ENCODE measurements at regions not wholly inside any gene's neighbourhood (a gene's known extent, or its start where the extent isn't known, plus 50 kb on each side); places are given as distances from the start of the nearest gene placed in this dataset.

- intact Hi-C loops (cut with DNase I): no loop called here
- H3K36me3 ChIP-seq (ENCODE audit: control insufficient read depth in 2 of 3, insufficient read depth in 3 of 3, low read length in 3 of 3): no peaks in the 10 kb centered on the region
- FAIRE-seq: no peak
- H3K9ac ChIP-seq (ENCODE audit: low read length in 3 of 3): no peak overlapping the region
- H3K9me3 ChIP-seq (ENCODE audit: control insufficient read depth in 2 of 3, insufficient read depth in 1 of 3, low read length in 3 of 3): no peaks in the 10 kb centered on the region
- no peaks in the 10 kb centered on the region for H3K27me3 ChIP-seq (ENCODE audit: control insufficient read depth, insufficient read depth, low read length)
- H3K27ac ChIP-seq (ENCODE audit: low read depth in 2 of 2, low read length in 2 of 2): no peak overlapping the region
- H3K4me3 ChIP-seq (ENCODE audit: low read length in 3 of 3): no peak overlapping the region
- TF ChIP-seq CTCF (IDR thresholded peaks at IDR 0.05; ENCODE audit: borderline replicate concordance, extremely low read depth, insufficient read depth): no peak
- no peak for DNase-seq
- no peaks in the 10 kb centered on the region for H3K4me1 ChIP-seq (ENCODE audit: control insufficient read depth in 2 of 3, insufficient read depth in 2 of 3, low read depth in 1 of 3, low read length in 3 of 3)
Observed at GRCh38 chr2:56687169-56687568, 503.4 kb downstream of the CCDC85A start.

DNA sequence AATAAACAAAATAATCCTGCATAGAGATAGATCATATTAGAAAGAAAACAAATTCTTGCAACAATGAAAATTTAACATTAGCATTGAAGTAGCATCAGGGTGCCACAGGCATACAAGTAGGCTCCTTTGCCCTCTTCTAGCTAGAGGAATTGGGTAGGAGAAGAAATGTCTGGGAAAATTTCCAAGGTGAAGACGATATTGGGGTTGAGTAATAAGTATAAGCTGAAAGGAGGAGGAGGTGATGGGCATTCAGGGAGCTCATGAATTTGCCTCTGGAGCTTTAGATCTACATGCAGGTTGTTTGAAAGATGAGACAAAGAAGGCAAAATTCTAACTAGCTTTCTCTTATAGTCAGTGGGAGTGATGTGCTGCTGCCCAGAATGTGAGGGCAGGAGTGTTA lies 504.9 kb downstream of the CCDC85A start:
- Histone ChIP-seq H3K27ac (ENCODE audit: low read depth in 2 of 2, low read length in 2 of 2) (no peak overlapping the region), H3K9me3 (ENCODE audit: control insufficient read depth in 2 of 3, insufficient read depth in 1 of 3, low read length in 3 of 3) (no peaks in the 10 kb centered on the region), H3K4me1 (ENCODE audit: control insufficient read depth in 2 of 3, insufficient read depth in 2 of 3, low read depth in 1 of 3, low read length in 3 of 3) (no peaks in the 10 kb centered on the region), H3K9ac (ENCODE audit: low read length in 3 of 3) (no peak overlapping the region), H3K36me3 (ENCODE audit: control insufficient read depth in 2 of 3, insufficient read depth in 3 of 3, low read length in 3 of 3) (no peaks in the 10 kb centered on the region), H3K4me3 (ENCODE audit: low read length in 3 of 3) (no peak overlapping the region), H3K27me3 (ENCODE audit: control insufficient read depth, insufficient read depth, low read length) (no peaks in the 10 kb centered on the region)
- FAIRE-seq (no peak), DNase-seq (no peak)
- intact Hi-C loops (cut with DNase I): no loop called here
- TF ChIP-seq CTCF (IDR thresholded peaks at IDR 0.05; ENCODE audit: borderline replicate concordance, extremely low read depth, insufficient read depth): no peak

DNA sequence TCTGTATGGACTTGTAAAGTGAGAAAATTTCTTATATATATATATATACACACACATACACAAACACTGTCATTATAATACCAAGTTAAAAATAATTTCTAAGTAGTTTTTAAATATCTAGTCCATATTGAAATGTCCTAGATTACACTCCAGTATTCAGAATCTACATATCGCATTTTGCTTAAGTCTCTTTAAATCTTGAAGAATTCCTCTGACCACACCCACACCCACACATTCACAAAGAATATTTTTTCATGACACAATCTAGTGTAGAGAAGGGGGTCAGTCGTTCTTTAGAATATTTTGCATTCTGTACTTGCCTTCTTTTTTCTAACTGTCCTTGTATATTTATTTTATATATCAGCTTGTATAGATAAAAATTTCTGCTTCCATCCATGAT lies 509.7 kb downstream of the CCDC85A start:
- Histone ChIP-seq H3K27me3 (ENCODE audit: control insufficient read depth, insufficient read depth, low read length) (no peaks in the 10 kb centered on the region), H3K4me1 (ENCODE audit: control insufficient read depth in 2 of 3, insufficient read depth in 2 of 3, low read depth in 1 of 3, low read length in 3 of 3) (no peaks in the 10 kb centered on the region), H3K36me3 (ENCODE audit: control insufficient read depth in 2 of 3, insufficient read depth in 3 of 3, low read length in 3 of 3) (no peaks in the 10 kb centered on the region), H3K4me3 (ENCODE audit: low read length in 3 of 3) (no peak overlapping the region), H3K9me3 (ENCODE audit: control insufficient read depth in 2 of 3, insufficient read depth in 1 of 3, low read length in 3 of 3) (no peaks in the 10 kb centered on the region), H3K9ac (ENCODE audit: low read length in 3 of 3) (no peak overlapping the region), H3K27ac (ENCODE audit: low read depth in 2 of 2, low read length in 2 of 2) (no peak overlapping the region)
- TF ChIP-seq CTCF (IDR thresholded peaks at IDR 0.05; ENCODE audit: borderline replicate concordance, extremely low read depth, insufficient read depth): no peak
- DNase-seq: no peak
- intact Hi-C loops (cut with DNase I): no loop called here
- no peak for FAIRE-seq

DNA sequence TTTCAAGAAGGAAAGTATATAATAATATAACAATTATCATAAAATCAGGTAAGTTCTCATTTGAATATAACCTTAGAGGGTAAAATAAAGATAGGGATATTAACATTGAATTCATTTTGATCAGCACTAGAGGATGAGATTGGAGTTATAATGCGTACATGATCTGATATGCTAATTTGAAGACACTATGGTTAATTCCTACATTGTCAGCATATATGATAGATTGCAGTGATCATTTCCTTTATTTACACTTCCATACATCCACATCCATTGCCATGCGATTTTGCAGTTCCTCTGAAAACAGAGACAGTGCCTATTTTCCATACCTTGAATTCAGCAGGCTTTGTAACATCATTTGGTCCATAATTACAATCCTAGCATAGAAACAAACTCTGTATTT lies 519.2 kb downstream of the CCDC85A start:
- Histone ChIP-seq H3K4me3 (ENCODE audit: low read length in 3 of 3) (no peak overlapping the region), H3K9me3 (ENCODE audit: control insufficient read depth in 2 of 3, insufficient read depth in 1 of 3, low read length in 3 of 3) (peaks cover 0 to 4% (median 0%) of the 10 kb centered on the region in 3 donors), H3K4me1 (ENCODE audit: control insufficient read depth in 2 of 3, insufficient read depth in 2 of 3, low read depth in 1 of 3, low read length in 3 of 3) (no peaks in the 10 kb centered on the region), H3K27me3 (ENCODE audit: control insufficient read depth, insufficient read depth, low read length) (no peaks in the 10 kb centered on the region), H3K36me3 (ENCODE audit: control insufficient read depth in 2 of 3, insufficient read depth in 3 of 3, low read length in 3 of 3) (no peaks in the 10 kb centered on the region), H3K27ac (ENCODE audit: low read depth in 2 of 2, low read length in 2 of 2) (no peak overlapping the region), H3K9ac (ENCODE audit: low read length in 3 of 3) (no peak overlapping the region)
- intact Hi-C loops (cut with DNase I): no loop called here
- DNase-seq (no peak), FAIRE-seq (no peak)
- no peak for TF ChIP-seq CTCF (IDR thresholded peaks at IDR 0.05; ENCODE audit: borderline replicate concordance, extremely low read depth, insufficient read depth)

All from kidney (tissue), 13 donors.